GM12878 (cell line): ENCODE measurements at regions not wholly inside any gene's neighbourhood (a gene's known extent, or its start where the extent isn't known, plus 50 kb on each side); places are given as distances from the start of the nearest gene placed in this dataset.

ENCODE experiments used
- ATAC-seq: fragments of 200-7000 bp; cut with Tn5 transposase; 3 replicates; pipeline ENCODE4 v1.9.1; 2020; ENCODE audit warnings: mild to moderate bottlenecking, moderate library complexity
- BruUV-seq: library from RNA; stranded (reverse); fragments of 400-500 nt; replicated peaks from 2 replicates; lab custom pipeline; 2021; lab: Mats Ljungman, UMichigan
- CTCF ChIA-PET: fragments of 300-600 bp; sonication (Branson Sonifier 250); formaldehyde crosslinking; extraction: SDS; loops from one replicate; lab custom pipeline; 2021; ENCODE audit warnings: inconsistent platforms; lab: Yijun Ruan, JAX
- POLR2A ChIA-PET: fragments of 350-600 bp; formaldehyde crosslinking; extraction: SDS; loops from one replicate; lab custom pipeline; 2021; ENCODE audit warnings: inconsistent platforms; lab: Charles Lee
- RAD21 ChIA-PET: fragments of 300-600 bp; sonication (Branson Sonifier 250); formaldehyde crosslinking; loops from one replicate; lab custom pipeline; 2023; ENCODE audit warnings: antibody characterized with exemption; ENCODE audit not compliant: unreplicated experiment; lab: Charles Lee
- SMC1A ChIA-PET: fragments of 300-600 bp; sonication (Branson Sonifier 250); formaldehyde crosslinking; loops from one replicate; lab custom pipeline; 2023; ENCODE audit not compliant: unreplicated experiment, uncharacterized antibody; lab: Charles Lee
- DNase-seq: peaks from one replicate; pipeline ENCODE4 v3.0.0-alpha.2; 2011; ENCODE audit warnings: low read depth, low spot score
- FAIRE-seq: peaks from 3 replicates; lab custom pipeline; 2011; peaks lifted over from hg19 to GRCh38; lab: Jason Lieb, UNC
- H2AFZ ChIP-seq: 2 replicates; pipeline ENCODE4 v1.6.0; 2011; ENCODE audit warnings: low read depth, low read length, control low read depth; ENCODE audit not compliant: control insufficient read depth
- H3K27ac ChIP-seq: 2 replicates; pipeline ENCODE4 v1.5.1; 2011; ENCODE audit warnings: control low read depth; ENCODE audit not compliant: control insufficient read depth, insufficient read depth
- H3K27me3 ChIP-seq, 2 experiments: replicated peaks in 1 of 2; 2 replicates each; pipeline versions ENCODE4 v1.6.0 to v1.6.1; 2011; ENCODE audit warnings: low read length in 1 of 2; ENCODE audit not compliant: control insufficient read depth in 2 of 2, insufficient read depth in 2 of 2
- H3K36me3 ChIP-seq, 2 experiments: 2 replicates each; pipeline ENCODE4 v1.5.1; 2011; ENCODE audit warnings: low read length in 1 of 2; ENCODE audit not compliant: control insufficient read depth in 2 of 2, insufficient read depth in 2 of 2
- H3K4me1 ChIP-seq: 2 replicates; pipeline ENCODE4 v1.6.1; 2011; ENCODE audit warnings: mild to moderate bottlenecking, low read length, moderate library complexity, mixed read lengths; ENCODE audit not compliant: control insufficient read depth, insufficient read depth
- H3K4me2 ChIP-seq: 2 replicates; pipeline ENCODE4 v1.6.0; 2011; ENCODE audit warnings: control low read depth; ENCODE audit not compliant: control insufficient read depth, insufficient read depth
- H3K4me3 ChIP-seq: fragments of 200-600 bp; sonication (generic); 2 replicates; pipeline ENCODE4 v1.5.1; 2016
- H3K79me2 ChIP-seq: 2 replicates; pipeline ENCODE4 v1.6.0; 2011; ENCODE audit warnings: low read length; ENCODE audit not compliant: control insufficient read depth, insufficient read depth
- H3K9ac ChIP-seq: 2 replicates; pipeline ENCODE4 v1.8.0; 2011; ENCODE audit warnings: low read length, control low read depth, mixed read lengths; ENCODE audit not compliant: control insufficient read depth, insufficient read depth
- H3K9me3 ChIP-seq: replicated peaks from 3 replicates; pipeline ENCODE4 v1.5.1; 2011; ENCODE audit warnings: mild to moderate bottlenecking, low read length; ENCODE audit not compliant: control insufficient read depth, insufficient read depth
- H4K20me1 ChIP-seq: 2 replicates; pipeline ENCODE4 v1.6.0; 2011; ENCODE audit not compliant: control insufficient read depth, insufficient read depth
- CHD2 ChIP-seq: IDR thresholded peaks from 2 replicates; pipeline ENCODE4 v1.6.1; 2011; ENCODE audit warnings: low read depth, low read length, improper control_type of control experiment, borderline replicate concordance
- CREM ChIP-seq: IDR thresholded peaks from 2 replicates; pipeline ENCODE4 v1.6.1; 2014; ENCODE audit warnings: antibody characterized with exemption, low read depth
- NR2F1 ChIP-seq: fragments of 450-650 bp; conservative IDR thresholded peaks from 2 replicates; pipeline ENCODE4 v1.6.1; 2017; ENCODE audit warnings: mild to moderate bottlenecking
- POU2F2 ChIP-seq: IDR thresholded peaks from 3 replicates; pipeline ENCODE4 v1.6.1; 2011; ENCODE audit warnings: low read depth, mild to moderate bottlenecking, low read length, borderline replicate concordance
- RCOR1 ChIP-seq: conservative IDR thresholded peaks from 2 replicates; pipeline ENCODE4 v1.6.1; 2012; ENCODE audit warnings: low read depth, low read length, improper control_type of control experiment
- RFX5 ChIP-seq: IDR thresholded peaks from 2 replicates; pipeline ENCODE4 v1.6.1; 2011; ENCODE audit warnings: low read depth, low read length, improper control_type of control experiment
- SMC3 ChIP-seq: IDR thresholded peaks from 2 replicates; pipeline ENCODE4 v1.6.1; 2011; ENCODE audit warnings: low read length, improper control_type of control experiment, borderline replicate concordance
- ZZZ3 ChIP-seq: IDR thresholded peaks from 2 replicates; pipeline ENCODE4 v1.6.1; 2011; ENCODE audit warnings: low read depth; ENCODE audit not compliant: control insufficient read depth, insufficient read length
- WGBS: methylation state at CpG from one replicate; pipeline ENCODE4 v1.1.6; 2016; ENCODE audit warnings: low lambda C conversion rate; ENCODE audit not compliant: insufficient replicate concordance, insufficient coverage; ENCODE audit errors: missing lambda C conversion rate; 5-methylcytosine and 5-hydroxymethylcytosine counted together
- in situ Hi-C: fragments of 300-500 bp; cut with MboI; formaldehyde crosslinking; loops from 9 replicates; pipeline ENCODE4 v1.14.3; 2018; ENCODE audit warnings: mixed read lengths
- intact Hi-C: fragments of 100-400 bp; cut with micrococcal nuclease; formaldehyde crosslinking; loops from one replicate; pipeline ENCODE4 v1.14.2; 2022; ENCODE audit not compliant: unreplicated experiment
- TF ChIP-seq, protein P1 (sequence below): fragments of 450-650 bp; IDR thresholded peaks from 2 replicates; pipeline ENCODE4 v1.6.1; 2018; ENCODE audit warnings: mild to moderate bottlenecking, low read depth, moderate library complexity; ENCODE audit not compliant: partially characterized antibody

DNA sequence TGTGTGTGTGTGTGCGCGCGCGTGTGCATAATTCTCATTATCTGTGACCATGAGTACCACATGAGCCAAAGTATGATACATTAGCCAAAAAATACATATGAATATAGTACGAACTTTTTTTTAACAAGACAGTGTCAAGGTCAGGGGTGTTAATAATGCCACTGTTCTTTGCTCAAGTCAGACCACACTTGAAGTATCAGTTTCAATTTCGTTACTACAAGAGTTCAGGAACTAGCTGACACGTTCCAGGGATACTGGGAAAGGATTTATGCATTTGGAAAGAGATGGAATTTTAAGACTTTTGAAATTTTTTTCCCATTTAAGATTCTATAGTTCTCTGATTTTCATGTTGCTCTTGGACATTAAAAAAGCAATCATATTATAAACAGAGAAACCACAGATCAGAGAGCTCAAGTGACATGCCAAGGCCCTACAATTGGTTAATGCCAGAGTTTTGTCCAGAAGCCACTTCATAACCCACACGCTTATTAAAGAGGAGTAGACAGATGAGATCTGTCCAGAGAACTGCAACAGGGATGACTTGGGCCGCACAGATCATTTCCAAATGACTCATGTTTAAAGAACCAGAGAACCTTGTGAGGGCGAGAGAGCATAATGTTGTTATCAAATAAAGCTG is 718.8 kb upstream of the SGCG start:
- ChIA-PET SMC1A (no interaction called here), POLR2A (no interaction called here)
- no peak overlapping the region for H3K4me2 ChIP-seq
- no peak for TF ChIP-seq POU2F2
- no peak for TF ChIP-seq RCOR1
- TF ChIP-seq CREM = no peak
- TF ChIP-seq NR2F1 = no peak
- TF ChIP-seq SMC3 = no peak
- TF ChIP-seq RFX5 = no peak
- TF ChIP-seq, all 136 proteins: peak for 0
- H3K4me3 ChIP-seq = no peak overlapping the region
- H3K27me3 ChIP-seq = no peaks in the 10 kb centered on the region
- 43% methylated on average over 10 of the region's 10 CpGs for WGBS
- 0 out of 3 replicates have a peak, but pooled peaks have one; percentile 21 for ATAC-seq
- no peaks in the 10 kb centered on the region for H3K79me2 ChIP-seq
- H2AFZ ChIP-seq = no peak overlapping the region
- in situ Hi-C loops = no loop called here
- BruUV-seq = no TSS peak
- ChIA-PET CTCF (no interaction called here), RAD21 (no interaction called here)
- no peak overlapping the region for H3K9ac ChIP-seq
- H4K20me1 ChIP-seq = no peaks in the 10 kb centered on the region
- FAIRE-seq = no peak
- H3K27ac ChIP-seq = no peak overlapping the region
- DNase-seq = no peak
- H3K9me3 ChIP-seq = no peaks in the 10 kb centered on the region; the same call in 2 of the 3 replicates
- intact Hi-C loops = no loop called here
- H3K4me1 ChIP-seq = no peaks in the 10 kb centered on the region
- H3K36me3 ChIP-seq = no peaks in the 10 kb centered on the region

DNA sequence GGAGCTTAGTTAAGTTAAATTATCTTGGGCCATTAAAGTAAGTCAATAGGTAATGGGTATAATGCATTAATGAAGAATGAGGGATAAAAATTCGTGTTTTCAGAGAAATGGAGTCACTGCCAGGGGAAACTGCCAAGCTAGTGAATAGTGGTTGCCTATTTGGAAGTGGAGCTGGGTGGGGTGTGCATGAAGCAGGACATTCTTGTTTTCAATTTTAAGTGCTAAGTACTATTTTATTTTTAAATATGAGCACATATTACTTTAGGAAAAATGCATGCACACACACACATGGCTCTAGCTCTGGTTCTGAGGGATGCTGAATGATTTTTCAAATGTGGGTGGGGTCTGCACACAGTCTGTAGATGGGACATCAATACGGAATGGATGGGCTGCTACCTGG is 717.7 kb upstream of the SGCG start:
- Histone ChIP-seq H3K4me2 (no peak overlapping the region), H3K27me3 (no peaks in the 10 kb centered on the region), H3K4me3 (no peak overlapping the region), H3K79me2 (no peaks in the 10 kb centered on the region), H3K27ac (no peak overlapping the region), H3K9ac (no peak overlapping the region), H2AFZ (no peak overlapping the region), H3K4me1 (no peaks in the 10 kb centered on the region), H3K36me3 (no peaks in the 10 kb centered on the region), H4K20me1 (no peaks in the 10 kb centered on the region), H3K9me3 (no peaks in the 10 kb centered on the region; the same call in 2 of the 3 replicates)
- FAIRE-seq (no peak), ATAC-seq (no peak), DNase-seq (no peak)
- TF ChIP-seq, protein P1, sequence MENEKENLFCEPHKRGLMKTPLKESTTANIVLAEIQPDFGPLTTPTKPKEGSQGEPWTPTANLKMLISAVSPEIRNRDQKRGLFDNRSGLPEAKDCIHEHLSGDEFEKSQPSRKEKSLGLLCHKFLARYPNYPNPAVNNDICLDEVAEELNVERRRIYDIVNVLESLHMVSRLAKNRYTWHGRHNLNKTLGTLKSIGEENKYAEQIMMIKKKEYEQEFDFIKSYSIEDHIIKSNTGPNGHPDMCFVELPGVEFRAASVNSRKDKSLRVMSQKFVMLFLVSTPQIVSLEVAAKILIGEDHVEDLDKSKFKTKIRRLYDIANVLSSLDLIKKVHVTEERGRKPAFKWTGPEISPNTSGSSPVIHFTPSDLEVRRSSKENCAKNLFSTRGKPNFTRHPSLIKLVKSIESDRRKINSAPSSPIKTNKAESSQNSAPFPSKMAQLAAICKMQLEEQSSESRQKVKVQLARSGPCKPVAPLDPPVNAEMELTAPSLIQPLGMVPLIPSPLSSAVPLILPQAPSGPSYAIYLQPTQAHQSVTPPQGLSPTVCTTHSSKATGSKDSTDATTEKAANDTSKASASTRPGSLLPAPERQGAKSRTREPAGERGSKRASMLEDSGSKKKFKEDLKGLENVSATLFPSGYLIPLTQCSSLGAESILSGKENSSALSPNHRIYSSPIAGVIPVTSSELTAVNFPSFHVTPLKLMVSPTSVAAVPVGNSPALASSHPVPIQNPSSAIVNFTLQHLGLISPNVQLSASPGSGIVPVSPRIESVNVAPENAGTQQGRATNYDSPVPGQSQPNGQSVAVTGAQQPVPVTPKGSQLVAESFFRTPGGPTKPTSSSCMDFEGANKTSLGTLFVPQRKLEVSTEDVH = no peak
- no peak for TF ChIP-seq CHD2
- TF ChIP-seq ZZZ3 = no peak
- ChIA-PET RAD21 (no interaction called here), SMC1A (interaction anchor here (0.7 kb wide), 1 partner anchor 591 kb away, joined by 3 read pairs; no protein-coding TSS in a partner anchor), POLR2A (no interaction called here), CTCF (interaction anchor here (0.8 kb wide), 1 partner anchor 148 kb away, joined by 4 read pairs; no protein-coding TSS in a partner anchor)
- in situ Hi-C loops (no loop called here), intact Hi-C loops (no loop called here)
- no TSS peak for BruUV-seq
- WGBS = 16% methylated on average over 2 of the region's 2 CpGs
